Stimulated activated naive B cell treated with anti-CD40 and anti-IgM and Interleukin-4, amounts not matched to agents 10 μg/mL and 1 μg/mL and 100 μg/mL, for 72 hours (primary cell): ENCODE measurements at regions not wholly inside any gene's neighbourhood (a gene's known extent, or its start where the extent isn't known, plus 50 kb on each side); places are given as distances from the start of the nearest gene placed in this dataset.

Experiments used
- ATAC-seq, 2 donors: fragments of 150-1000 bp; cut with Tn5 transposase; replicated peaks; 2 replicates each; pipeline ENCODE4 v1.10.0; 2021; ENCODE audit warnings: moderate library complexity in 1 of 2
- DNase-seq: peaks from one replicate; pipeline ENCODE4 v3.0.0; 2021
- H3K27ac Mint-ChIP-seq: one replicate; pipeline ENCODE4 v1.8.0; 2022; ENCODE audit warnings: mild to moderate bottlenecking, mixed read lengths
- H3K27me3 Mint-ChIP-seq, 2 donors: one replicate each; pipeline ENCODE4 v1.8.0; 2022; ENCODE audit warnings: mixed read lengths in 2 of 2
- H3K36me3 Mint-ChIP-seq, 2 donors: one replicate each; pipeline ENCODE4 v1.8.0; 2022; ENCODE audit warnings: mixed read lengths in 2 of 2, mild to moderate bottlenecking in 1 of 2
- H3K4me1 Mint-ChIP-seq, 2 donors: one replicate each; pipeline ENCODE4 v1.8.0; 2022; ENCODE audit warnings: mixed read lengths in 2 of 2, mild to moderate bottlenecking in 1 of 2
- H3K4me3 Mint-ChIP-seq, 2 donors: one replicate each; pipeline ENCODE4 v1.8.0; 2022; ENCODE audit warnings: mild to moderate bottlenecking in 2 of 2, mixed read lengths in 2 of 2, moderate library complexity in 1 of 2
- H3K9me3 Mint-ChIP-seq, 2 donors: one replicate each; pipeline ENCODE4 v1.8.0; 2022; ENCODE audit warnings: mixed read lengths in 2 of 2, mild to moderate bottlenecking in 1 of 2

DNA sequence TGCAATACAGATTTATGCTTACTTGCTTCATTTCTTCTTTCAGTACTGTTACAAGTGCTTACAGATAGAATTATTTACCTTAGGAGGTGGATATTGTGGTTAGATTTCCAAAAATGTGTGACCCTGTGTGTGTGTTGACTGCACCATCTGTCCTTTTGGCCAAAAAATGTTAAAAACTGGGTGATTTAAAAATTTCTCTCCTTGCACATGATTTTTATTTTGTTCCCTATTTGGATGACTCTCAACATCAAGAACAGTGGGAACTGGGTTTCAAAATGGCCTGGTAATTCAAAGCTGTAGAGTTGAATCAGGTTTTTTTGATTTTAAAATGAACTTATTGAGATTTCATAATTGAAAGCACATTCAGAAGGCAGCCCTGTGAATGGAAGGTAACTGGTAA lies 1132.9 kb downstream of the RAPGEF2 start:
- Mint-ChIP-seq H3K27ac (no peak overlapping the region), H3K27me3 (no peaks in the 10 kb centered on the region), H3K9me3 (peaks cover 3 to 6% of the 10 kb centered on the region in 2 donors), H3K36me3 (no peaks in the 10 kb centered on the region), H3K4me1 (no peaks in the 10 kb centered on the region), H3K4me3 (no peak overlapping the region)
- ATAC-seq: no peak
- no peak for DNase-seq

DNA sequence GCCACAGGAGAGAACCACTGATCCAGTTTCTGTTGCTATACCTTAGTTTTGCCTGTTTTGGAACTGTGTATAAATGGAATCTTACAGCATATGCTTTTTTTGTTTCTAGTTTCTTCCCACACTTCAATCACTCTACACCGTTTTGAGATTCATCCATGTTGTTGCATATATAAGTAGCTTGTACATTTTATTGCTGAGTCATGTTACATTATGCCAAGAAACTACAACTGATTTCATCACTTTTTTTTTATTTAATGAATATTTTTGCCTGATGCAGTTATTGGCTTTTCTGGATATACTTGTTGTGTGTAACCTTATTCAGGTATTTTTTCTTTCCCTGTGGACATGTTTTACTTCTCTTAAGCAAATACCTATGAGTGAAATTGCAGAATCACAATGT lies 1135.9 kb downstream of the RAPGEF2 start:
- DNase-seq (no peak), ATAC-seq (no peak)
- Mint-ChIP-seq H3K27me3 (no peaks in the 10 kb centered on the region), H3K9me3 (peaks cover 3 to 5% of the 10 kb centered on the region in 2 donors), H3K4me3 (no peak overlapping the region), H3K27ac (no peak overlapping the region), H3K36me3 (no peaks in the 10 kb centered on the region), H3K4me1 (no peaks in the 10 kb centered on the region)

DNA sequence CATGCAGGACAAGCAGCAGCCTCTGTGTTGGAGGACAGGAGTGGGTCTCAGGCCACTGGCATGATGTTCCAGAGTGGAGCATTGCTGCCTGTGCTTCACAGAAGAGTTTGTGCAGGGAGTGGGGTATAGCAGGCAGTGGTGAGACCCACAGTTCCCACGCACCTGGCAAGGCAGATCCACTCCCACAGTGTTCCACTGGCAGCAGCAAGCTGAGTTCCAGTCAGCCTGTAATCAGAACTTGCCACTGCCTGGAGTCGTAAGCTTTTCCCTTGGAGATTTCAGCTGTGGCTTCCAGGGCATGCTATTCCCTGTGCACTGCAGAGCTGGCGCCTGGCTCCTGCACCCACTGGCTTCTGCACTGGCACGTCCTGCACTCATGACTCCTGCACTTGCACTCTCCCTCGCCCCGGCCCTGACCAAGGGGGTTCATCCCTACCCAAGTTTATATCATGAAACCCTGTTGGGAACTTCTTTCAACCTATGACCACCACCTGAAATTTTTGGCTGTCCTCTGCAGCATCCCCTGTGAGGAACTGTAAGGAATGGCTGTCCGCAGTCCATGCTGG lies 1144.3 kb downstream of the RAPGEF2 start:
- no peak for ATAC-seq
- Mint-ChIP-seq H3K27ac (no peak overlapping the region), H3K36me3 (no peaks in the 10 kb centered on the region), H3K9me3 (peaks cover 5 to 13% of the 10 kb centered on the region in 2 donors), H3K4me1 (no peaks in the 10 kb centered on the region), H3K4me3 (no peak overlapping the region), H3K27me3 (no peaks in the 10 kb centered on the region)
- no peak for DNase-seq

DNA sequence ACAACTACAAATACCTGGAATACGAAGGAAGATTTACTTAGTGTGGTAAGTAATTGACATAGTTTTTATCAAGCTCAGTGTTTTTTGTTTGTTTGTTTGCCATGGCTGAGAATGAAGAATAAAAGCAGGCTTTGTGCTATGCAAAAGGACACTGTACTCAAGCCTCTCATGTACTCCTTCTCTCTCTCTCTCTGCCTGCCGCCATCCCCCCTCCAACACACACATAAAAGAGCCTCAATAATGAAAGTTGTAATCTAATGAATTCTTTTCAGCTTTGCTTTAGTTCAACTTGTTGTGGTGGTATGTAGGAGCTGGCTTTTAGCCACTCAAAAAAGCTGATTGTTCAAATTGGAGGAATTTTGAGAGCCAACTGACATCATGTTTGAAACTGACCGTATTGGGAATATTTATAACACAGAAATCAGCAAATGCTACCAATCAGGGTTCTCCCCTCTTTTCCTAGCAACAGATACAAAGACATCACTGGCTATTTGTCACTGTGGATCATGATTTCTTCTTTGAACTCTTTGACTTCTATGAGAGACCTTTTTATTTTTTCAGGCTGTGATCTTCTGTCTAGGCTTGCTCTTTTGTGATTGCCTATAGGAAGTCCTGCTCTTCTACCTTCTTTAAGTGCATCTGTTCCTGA lies 1148.8 kb downstream of the RAPGEF2 start:
- Mint-ChIP-seq H3K9me3 (peaks cover 8 to 10% of the 10 kb centered on the region in 2 donors), H3K4me3 (no peak overlapping the region)

DNA sequence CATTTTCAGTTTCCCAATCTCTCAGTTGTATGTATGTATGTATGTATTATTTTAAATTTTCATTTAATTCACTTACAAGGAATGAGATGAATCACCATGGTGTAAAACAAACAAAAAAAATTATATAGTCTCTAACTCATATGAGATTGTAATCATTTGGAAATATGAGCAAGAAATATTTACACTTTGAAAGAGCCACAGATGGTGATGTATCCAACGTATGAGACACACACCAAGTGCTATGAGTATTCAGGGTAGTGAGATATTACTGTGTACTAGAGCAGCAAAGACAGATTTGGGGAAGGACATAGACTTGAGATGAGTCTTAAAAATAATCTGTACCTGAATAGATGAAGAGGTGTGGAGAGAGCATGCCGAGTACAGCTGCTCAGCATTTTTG lies 1154.4 kb downstream of the RAPGEF2 start:
- no peak for DNase-seq
- no peaks in the 10 kb centered on the region for H3K4me1 Mint-ChIP-seq
- H3K4me3 Mint-ChIP-seq: no peak overlapping the region
- H3K9me3 Mint-ChIP-seq: peaks cover 3 to 10% of the 10 kb centered on the region in 2 donors
- no peak for ATAC-seq
- no peaks in the 10 kb centered on the region for H3K36me3 Mint-ChIP-seq
- H3K27ac Mint-ChIP-seq: no peak overlapping the region
- H3K27me3 Mint-ChIP-seq: no peaks in the 10 kb centered on the region

More for the DNA sequence above, 1148.8 kb downstream of the RAPGEF2 start:
- Mint-ChIP-seq H3K27ac (no peak overlapping the region), H3K27me3 (no peaks in the 10 kb centered on the region), H3K4me1 (no peaks in the 10 kb centered on the region), H3K36me3 (no peaks in the 10 kb centered on the region)
- ATAC-seq: no peak
- no peak for DNase-seq

DNA sequence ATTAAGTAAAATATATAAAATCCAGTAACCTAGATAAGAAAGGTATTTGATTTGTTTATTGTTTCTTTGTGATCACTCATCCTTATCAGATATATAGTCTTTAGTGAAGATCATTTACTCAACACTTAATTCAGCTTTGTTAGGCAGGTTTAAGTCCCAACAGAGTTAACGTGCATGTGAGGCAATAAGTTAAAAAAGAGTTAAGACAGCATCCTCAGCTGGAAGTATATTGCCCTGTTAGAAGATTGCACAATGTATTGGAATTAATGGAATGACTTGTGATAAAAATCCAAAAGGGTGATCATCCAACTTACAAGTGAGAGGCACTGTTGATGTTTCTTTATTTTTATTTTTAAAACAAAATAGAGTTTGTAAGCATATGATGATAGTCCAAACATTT lies 1162.1 kb downstream of the RAPGEF2 start:
- H3K27me3 Mint-ChIP-seq: no peaks in the 10 kb centered on the region
- DNase-seq: no peak
- no peaks in the 10 kb centered on the region for H3K4me1 Mint-ChIP-seq
- peaks cover 0 to 3% of the 10 kb centered on the region in 2 donors for H3K9me3 Mint-ChIP-seq
- no peaks in the 10 kb centered on the region for H3K36me3 Mint-ChIP-seq
- ATAC-seq: no peak
- H3K4me3 Mint-ChIP-seq: no peak overlapping the region
- no peak overlapping the region for H3K27ac Mint-ChIP-seq

DNA sequence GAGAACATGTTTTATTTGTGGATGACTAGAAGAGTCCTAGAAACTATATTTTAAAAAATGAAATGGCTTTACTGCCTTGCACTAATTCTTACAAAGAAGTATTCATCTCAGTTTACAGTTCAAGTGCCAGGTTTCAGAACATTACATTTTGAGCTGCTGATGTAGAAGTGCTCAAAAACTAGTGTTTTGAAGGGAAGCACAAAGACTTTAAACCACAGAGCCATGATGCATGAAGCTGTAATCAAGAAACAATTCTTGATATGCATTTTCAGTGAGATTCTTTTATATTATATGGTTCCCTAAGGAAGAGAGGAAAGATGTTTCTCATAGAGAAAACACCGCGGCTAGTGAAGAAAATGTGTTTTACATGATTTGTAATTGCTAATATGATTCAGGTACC lies 1163.0 kb downstream of the RAPGEF2 start:
- H3K27ac Mint-ChIP-seq: no peak overlapping the region
- ATAC-seq: no peak

DNA sequence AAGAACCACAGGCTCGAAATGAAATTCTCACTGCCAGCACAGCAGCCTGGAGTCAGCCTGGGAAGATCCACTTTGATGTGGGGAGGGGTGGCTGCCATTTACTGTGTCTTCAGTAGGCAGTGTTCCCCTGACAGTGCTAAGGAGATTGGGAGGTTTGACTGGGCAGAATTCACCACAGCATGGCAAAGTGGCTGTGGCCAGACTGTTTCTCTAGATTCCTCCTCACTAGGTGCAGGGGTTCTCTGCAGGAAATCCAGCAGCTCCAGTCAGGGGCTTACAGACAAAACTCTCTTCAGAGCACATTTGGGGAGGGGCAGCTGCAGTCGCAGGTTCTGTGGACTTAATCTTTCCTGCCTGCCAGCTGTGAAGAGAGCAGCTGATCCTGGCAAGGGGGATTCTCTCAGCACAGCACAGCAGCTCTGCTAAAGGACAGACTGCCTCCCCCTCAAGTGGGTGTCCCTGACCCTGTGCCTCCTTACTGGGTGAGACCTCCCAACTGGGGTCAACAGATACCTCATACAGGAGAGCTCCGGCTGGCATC lies 1174.0 kb downstream of the RAPGEF2 start:
- ATAC-seq (no peak), DNase-seq (no peak)
- H3K27ac Mint-ChIP-seq: no peak overlapping the region
- H3K36me3 Mint-ChIP-seq: no peaks in the 10 kb centered on the region
- no peaks in the 10 kb centered on the region for H3K4me1 Mint-ChIP-seq
- H3K27me3 Mint-ChIP-seq: no peaks in the 10 kb centered on the region
- H3K4me3 Mint-ChIP-seq: no peak overlapping the region
- peaks cover 19 to 20% of the 10 kb centered on the region in 2 donors for H3K9me3 Mint-ChIP-seq

More for the DNA sequence above, 1163.0 kb downstream of the RAPGEF2 start:
- no peak for DNase-seq
- no peak overlapping the region for H3K4me3 Mint-ChIP-seq
- no peaks in the 10 kb centered on the region for H3K4me1 Mint-ChIP-seq
- no peaks in the 10 kb centered on the region for H3K36me3 Mint-ChIP-seq
- H3K27me3 Mint-ChIP-seq: no peaks in the 10 kb centered on the region
- peaks cover 0 to 3% of the 10 kb centered on the region in 2 donors for H3K9me3 Mint-ChIP-seq

DNA sequence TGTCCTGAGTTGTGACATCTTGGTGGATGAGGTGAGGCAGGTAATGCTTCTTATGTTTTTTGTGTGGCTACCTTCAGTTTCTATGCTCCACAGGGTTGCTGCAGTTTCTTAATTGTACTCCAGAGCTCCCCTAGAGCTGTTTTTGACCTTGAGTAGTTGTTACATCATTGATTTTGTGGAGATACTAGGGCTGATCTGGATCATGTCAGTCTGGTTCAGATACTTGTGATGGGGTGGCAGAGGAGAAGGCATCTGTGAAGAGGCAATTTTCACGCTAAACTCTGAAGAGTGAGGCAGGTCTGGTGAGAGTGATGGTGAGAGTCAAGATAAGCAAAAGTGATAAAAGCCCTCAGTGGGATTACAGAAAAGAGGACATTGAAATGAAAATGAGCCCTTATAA lies 1180.2 kb downstream of the RAPGEF2 start:
- no peak for DNase-seq
- Mint-ChIP-seq H3K27me3 (no peaks in the 10 kb centered on the region), H3K4me1 (no peaks in the 10 kb centered on the region), H3K4me3 (no peak overlapping the region), H3K27ac (no peak overlapping the region), H3K36me3 (no peaks in the 10 kb centered on the region), H3K9me3 (peaks cover 15 to 24% of the 10 kb centered on the region in 2 donors)
- ATAC-seq: no peak

DNA sequence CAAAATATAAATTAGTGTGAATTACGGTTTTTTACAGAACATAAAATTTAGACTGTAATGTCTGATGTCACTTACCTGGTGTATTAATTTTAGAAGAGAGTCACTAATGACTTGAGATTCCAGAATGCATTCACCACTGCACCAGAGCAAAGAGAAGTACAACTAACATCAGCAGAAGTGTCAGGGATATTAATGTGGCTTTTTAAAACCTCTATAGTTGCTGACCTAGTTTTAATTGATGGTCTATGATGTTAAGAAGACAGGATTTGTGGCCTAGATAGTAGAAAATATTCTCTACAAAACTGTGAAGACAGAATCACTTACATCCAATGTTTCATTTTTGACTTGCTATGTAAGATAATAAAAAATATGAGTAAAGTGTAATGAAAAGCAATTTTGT lies 1181.6 kb downstream of the RAPGEF2 start:
- Mint-ChIP-seq H3K36me3 (no peaks in the 10 kb centered on the region), H3K4me3 (no peak overlapping the region), H3K27me3 (no peaks in the 10 kb centered on the region), H3K27ac (no peak overlapping the region), H3K4me1 (no peaks in the 10 kb centered on the region), H3K9me3 (peaks cover 13 to 25% of the 10 kb centered on the region in 2 donors)
- no peak for ATAC-seq
- DNase-seq: no peak

DNA sequence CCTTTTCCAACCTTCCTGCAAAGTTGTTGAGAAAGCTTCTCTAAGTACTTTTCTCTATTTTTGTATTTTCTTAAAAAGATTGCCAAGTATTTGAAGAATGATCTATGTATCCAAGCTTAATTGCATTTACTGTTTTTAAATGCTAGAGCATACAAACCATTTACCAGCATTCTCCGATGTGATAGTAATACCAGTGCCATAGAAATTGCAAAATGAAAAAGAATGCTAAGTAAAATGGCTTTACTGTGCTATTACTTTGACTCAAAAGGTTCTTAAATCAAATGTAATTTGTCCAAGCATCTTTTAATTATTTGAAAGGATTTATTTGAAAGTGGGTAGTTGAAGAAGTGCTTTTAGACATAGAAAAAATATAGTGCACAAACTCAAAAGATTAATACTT lies 1183.2 kb downstream of the RAPGEF2 start:
- ATAC-seq (no peak), DNase-seq (no peak)
- H3K4me1 Mint-ChIP-seq: no peaks in the 10 kb centered on the region
- H3K4me3 Mint-ChIP-seq: no peak overlapping the region
- H3K27me3 Mint-ChIP-seq: no peaks in the 10 kb centered on the region
- no peaks in the 10 kb centered on the region for H3K36me3 Mint-ChIP-seq
- peaks cover 5 to 14% of the 10 kb centered on the region in 2 donors for H3K9me3 Mint-ChIP-seq
- no peak overlapping the region for H3K27ac Mint-ChIP-seq

DNA sequence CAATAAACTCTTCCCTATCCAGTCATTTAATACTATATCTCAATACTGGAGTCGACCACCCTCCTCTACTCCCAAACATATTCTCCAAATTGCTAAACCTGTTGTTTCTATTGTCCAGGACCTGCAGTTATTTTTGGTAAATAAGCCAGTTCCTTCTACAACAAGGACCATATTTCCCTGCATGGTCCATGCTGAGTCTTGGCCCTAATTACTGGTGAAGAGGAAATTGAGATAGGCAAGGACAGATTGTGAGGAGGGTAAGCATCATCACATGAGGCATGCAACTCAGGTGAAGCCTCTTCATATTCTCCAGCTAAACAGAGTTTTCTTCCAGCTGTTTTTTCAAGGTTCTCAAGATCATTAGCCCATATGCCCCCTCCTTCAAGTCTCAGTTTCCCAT lies 1193.6 kb downstream of the RAPGEF2 start:
- Mint-ChIP-seq H3K27ac (no peak overlapping the region), H3K9me3 (peaks cover 0 to 3% of the 10 kb centered on the region in 2 donors), H3K27me3 (no peaks in the 10 kb centered on the region), H3K4me1 (no peaks in the 10 kb centered on the region), H3K36me3 (no peaks in the 10 kb centered on the region), H3K4me3 (no peak overlapping the region)
- no peak for DNase-seq
- no peak for ATAC-seq

DNA sequence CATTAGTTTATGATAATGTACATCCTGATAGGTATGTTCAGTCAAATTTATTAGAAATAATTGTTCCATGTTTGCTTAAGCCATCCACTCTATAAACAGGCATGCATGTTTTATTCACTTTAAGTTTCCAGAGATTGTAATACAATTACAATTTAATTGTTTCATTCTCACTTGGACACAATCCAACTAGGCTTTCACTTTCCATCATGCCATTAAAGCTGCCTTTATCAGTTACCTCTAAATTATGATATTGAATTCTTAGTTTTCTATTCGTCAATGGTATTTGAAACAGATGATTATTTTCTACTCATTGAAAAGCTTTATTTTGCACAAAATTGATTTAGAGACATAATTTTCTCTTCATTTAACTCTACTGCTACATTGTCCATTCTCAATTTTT lies 1196.3 kb downstream of the RAPGEF2 start:
- no peaks in the 10 kb centered on the region for H3K36me3 Mint-ChIP-seq
- no peak for DNase-seq
- no peaks in the 10 kb centered on the region for H3K4me1 Mint-ChIP-seq
- ATAC-seq: no peak
- no peak overlapping the region for H3K27ac Mint-ChIP-seq
- no peak overlapping the region for H3K4me3 Mint-ChIP-seq
- H3K27me3 Mint-ChIP-seq: no peaks in the 10 kb centered on the region
- H3K9me3 Mint-ChIP-seq: peaks cover 0 to 1% of the 10 kb centered on the region in 2 donors

DNA sequence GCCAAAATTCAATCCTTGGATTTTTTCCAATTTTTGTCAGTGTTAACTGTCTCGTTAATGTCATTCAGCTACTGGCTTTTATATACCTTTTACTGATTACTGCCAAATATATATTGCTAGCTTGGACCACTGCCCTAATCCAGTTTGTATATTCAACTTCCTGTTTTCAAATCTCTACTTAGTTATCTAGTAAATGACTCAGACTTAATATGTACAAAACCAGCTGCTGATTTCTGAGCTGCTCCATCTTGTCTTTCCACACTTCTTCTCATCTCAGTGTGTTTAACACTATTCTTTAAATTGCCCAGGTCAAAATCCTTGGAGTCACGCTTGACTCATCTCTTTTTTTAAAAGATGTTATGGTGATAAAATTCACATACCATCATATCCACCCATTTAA lies 1196.7 kb downstream of the RAPGEF2 start:
- H3K27me3 Mint-ChIP-seq: no peaks in the 10 kb centered on the region
- no peak for DNase-seq
- H3K4me1 Mint-ChIP-seq: no peaks in the 10 kb centered on the region
- peaks cover 0 to 1% of the 10 kb centered on the region in 2 donors for H3K9me3 Mint-ChIP-seq
- no peak overlapping the region for H3K27ac Mint-ChIP-seq
- H3K36me3 Mint-ChIP-seq: no peaks in the 10 kb centered on the region
- H3K4me3 Mint-ChIP-seq: no peak overlapping the region
- ATAC-seq: no peak

DNA sequence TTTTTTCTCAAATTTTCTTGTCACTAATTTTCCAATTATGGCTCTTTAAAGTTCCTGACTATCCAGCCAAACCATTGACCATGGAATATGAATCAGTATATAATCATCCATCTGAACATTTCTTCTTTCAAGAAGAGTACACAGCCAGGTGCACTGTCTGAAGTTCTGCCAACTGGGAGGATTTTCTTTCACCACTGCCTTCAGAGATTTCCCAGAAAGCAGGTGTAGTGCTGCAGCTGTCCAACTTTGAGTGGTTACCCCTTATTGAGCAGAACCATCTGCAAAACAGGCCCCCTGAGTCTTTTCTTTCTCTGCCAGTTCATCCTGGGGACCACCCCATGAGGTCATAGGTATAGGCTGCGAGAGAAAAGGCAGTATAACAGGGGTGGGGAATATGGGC lies 1213.2 kb downstream of the RAPGEF2 start:
- H3K4me3 Mint-ChIP-seq: no peak overlapping the region
- ATAC-seq (no peak), DNase-seq (no peak)
- peaks cover 2 to 5% of the 10 kb centered on the region in 2 donors for H3K9me3 Mint-ChIP-seq
- H3K36me3 Mint-ChIP-seq: no peaks in the 10 kb centered on the region
- H3K27ac Mint-ChIP-seq: no peak overlapping the region
- H3K4me1 Mint-ChIP-seq: no peaks in the 10 kb centered on the region
- no peaks in the 10 kb centered on the region for H3K27me3 Mint-ChIP-seq
